ENCODE measurements at regions not wholly inside any gene's neighbourhood (a gene's known extent, or its start where the extent isn't known, plus 50 kb on each side); places are given as distances from the start of the nearest gene placed in this dataset.

DNA sequence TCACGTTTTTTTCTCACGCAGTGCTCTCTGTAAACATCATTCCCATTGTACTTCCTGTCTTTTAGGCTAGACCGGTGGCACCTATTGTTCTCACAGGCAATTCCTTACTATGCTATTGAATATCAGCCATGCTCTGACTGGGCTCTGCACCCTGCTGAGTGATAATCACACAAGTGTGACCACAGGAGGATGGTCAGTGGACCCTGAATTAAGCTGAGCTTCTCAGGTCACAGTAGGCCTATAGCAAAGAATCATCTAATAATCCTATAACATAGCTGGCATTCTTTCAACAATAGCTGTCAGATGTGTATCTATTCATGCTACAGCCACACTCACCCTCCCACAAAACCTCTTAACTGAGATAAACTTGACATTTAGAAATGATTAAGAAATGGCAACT is 2399.8 kb upstream of the TENM3 start:
- Histone ChIP-seq H3K36me3 (no peaks in the 10 kb centered on the region), H3K4me1 (no peaks in the 10 kb centered on the region), H3K9me3 (no peaks in the 10 kb centered on the region), H3K4me3 (no peak overlapping the region), H3K27ac (no peak overlapping the region), H3K27me3 (no peaks in the 10 kb centered on the region)
- ATAC-seq (no peak), DNase-seq (no peak)
- intact Hi-C loops (cut with DNase I): no loop called here
- TF ChIP-seq, protein P1, sequence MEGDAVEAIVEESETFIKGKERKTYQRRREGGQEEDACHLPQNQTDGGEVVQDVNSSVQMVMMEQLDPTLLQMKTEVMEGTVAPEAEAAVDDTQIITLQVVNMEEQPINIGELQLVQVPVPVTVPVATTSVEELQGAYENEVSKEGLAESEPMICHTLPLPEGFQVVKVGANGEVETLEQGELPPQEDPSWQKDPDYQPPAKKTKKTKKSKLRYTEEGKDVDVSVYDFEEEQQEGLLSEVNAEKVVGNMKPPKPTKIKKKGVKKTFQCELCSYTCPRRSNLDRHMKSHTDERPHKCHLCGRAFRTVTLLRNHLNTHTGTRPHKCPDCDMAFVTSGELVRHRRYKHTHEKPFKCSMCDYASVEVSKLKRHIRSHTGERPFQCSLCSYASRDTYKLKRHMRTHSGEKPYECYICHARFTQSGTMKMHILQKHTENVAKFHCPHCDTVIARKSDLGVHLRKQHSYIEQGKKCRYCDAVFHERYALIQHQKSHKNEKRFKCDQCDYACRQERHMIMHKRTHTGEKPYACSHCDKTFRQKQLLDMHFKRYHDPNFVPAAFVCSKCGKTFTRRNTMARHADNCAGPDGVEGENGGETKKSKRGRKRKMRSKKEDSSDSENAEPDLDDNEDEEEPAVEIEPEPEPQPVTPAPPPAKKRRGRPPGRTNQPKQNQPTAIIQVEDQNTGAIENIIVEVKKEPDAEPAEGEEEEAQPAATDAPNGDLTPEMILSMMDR (IDR thresholded peaks at IDR 0.05): no peak

DNA sequence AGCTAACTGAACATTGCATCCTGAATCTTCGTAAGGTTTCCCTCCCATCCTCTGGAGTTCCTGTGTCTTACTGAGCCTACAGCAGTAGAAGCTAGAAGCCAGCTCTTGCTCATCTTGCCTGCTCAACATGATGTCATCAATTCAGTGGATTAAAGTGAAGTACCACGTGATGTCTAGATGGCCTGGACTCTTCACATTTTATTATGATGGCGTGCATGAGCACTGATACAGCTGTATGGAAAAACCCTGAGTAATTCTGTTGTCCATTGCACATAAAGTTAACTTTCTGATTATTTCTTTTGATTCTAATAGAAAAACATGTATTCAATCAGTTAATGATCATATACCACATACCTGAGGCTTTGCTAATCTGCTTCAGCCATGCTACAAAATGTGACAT is 2387.7 kb upstream of the TENM3 start:
- Histone ChIP-seq H3K27ac (no peak overlapping the region), H3K9me3 (no peaks in the 10 kb centered on the region), H3K4me1 (no peaks in the 10 kb centered on the region), H3K4me3 (no peak overlapping the region), H3K36me3 (no peaks in the 10 kb centered on the region), H3K27me3 (no peaks in the 10 kb centered on the region)
- intact Hi-C loops (cut with DNase I): no loop called here
- DNase-seq: no peak
- ATAC-seq: no peak
- TF ChIP-seq, protein P1 (IDR thresholded peaks at IDR 0.05): no peak

DNA sequence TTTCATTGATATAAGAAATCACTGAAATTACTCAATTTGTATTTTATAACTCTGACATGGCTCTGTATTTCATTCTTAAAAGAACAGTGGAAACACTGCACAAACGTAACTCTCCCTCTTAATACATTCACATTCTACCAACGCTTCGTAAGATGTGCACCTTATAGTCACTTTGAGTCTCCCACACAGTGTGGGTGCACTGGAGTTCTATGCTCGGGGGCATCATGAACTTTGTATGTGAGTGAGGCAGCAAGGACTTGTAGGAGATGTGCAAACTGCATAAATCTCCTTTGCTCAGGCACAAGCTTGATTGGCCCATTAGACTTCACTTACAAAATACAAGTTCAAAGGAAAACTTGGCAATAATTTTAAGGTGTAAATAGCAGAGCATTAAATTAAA is 2385.0 kb upstream of the TENM3 start:
- intact Hi-C loops (cut with DNase I): no loop called here
- Histone ChIP-seq H3K27ac (no peak overlapping the region), H3K9me3 (no peaks in the 10 kb centered on the region), H3K36me3 (no peaks in the 10 kb centered on the region), H3K4me1 (no peaks in the 10 kb centered on the region), H3K27me3 (no peaks in the 10 kb centered on the region), H3K4me3 (no peak overlapping the region)
- ATAC-seq (no peak), DNase-seq (no peak)
- TF ChIP-seq, protein P1 (IDR thresholded peaks at IDR 0.05): no peak

DNA sequence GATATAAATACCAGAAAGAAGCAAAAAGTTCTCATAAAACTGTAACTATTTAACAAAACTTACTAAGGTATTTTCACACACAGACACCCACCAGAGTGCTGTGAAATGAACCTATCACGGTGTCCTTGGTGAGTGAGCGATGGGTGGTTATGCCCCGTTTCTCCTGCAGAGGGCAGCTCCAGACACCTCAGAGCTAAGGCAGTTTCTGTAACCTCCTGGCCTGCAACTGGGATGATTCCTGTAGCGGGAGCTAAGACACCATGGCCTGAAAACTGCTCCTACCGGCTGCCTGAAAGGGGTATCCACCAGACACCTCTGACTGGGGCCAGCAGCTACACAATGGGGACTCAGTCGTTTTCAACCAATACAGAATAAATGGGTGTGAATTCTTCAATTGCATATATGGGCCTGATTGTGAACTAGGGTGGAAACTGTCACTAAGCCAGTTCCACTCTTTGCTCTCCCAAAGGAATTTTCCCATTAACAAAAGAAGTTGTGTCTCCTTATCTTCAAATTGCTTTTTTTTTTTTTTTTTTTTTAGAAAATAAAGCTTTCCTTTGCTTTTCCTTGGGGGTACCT is 2375.8 kb upstream of the TENM3 start:
- ATAC-seq (peak; percentile 86), DNase-seq (no peak)
- no peaks in the 10 kb centered on the region for H3K36me3 ChIP-seq

DNA sequence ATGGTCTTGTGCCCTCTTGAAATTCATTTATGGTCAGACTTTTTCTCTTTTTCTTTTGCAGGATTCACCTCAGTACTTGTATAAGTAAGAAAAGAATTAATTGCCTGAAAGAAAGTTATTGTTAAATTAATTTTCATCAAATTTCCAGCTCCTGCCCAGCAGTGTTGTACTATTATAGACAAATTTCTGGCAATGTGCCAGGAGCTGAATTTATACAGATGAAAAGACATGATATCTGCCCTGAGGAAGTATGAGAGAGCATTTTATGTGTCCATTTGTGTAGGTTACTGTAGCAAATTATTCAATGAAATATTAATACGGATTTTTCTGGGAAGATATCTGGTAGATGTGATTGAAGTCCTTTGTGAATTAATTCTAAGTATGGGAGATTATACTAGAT is 2371.5 kb upstream of the TENM3 start:
- intact Hi-C loops (cut with DNase I): no loop called here
- H3K4me1 ChIP-seq: no peaks in the 10 kb centered on the region
- H3K4me3 ChIP-seq: no peak overlapping the region
- H3K27ac ChIP-seq: no peak overlapping the region
- H3K27me3 ChIP-seq: no peaks in the 10 kb centered on the region
- TF ChIP-seq, protein P1 (IDR thresholded peaks at IDR 0.05): no peak
- ATAC-seq (no peak), DNase-seq (no peak)
- H3K36me3 ChIP-seq: no peaks in the 10 kb centered on the region
- no peaks in the 10 kb centered on the region for H3K9me3 ChIP-seq

More for the DNA sequence above, 2375.8 kb upstream of the TENM3 start:
- TF ChIP-seq, protein P1 (IDR thresholded peaks at IDR 0.05): peak; percentile 60
- Histone ChIP-seq H3K27me3 (no peaks in the 10 kb centered on the region), H3K4me3 (no peak overlapping the region), H3K27ac (no peak overlapping the region), H3K4me1 (no peaks in the 10 kb centered on the region), H3K9me3 (no peaks in the 10 kb centered on the region)
- intact Hi-C loops (cut with DNase I): no loop called here

DNA sequence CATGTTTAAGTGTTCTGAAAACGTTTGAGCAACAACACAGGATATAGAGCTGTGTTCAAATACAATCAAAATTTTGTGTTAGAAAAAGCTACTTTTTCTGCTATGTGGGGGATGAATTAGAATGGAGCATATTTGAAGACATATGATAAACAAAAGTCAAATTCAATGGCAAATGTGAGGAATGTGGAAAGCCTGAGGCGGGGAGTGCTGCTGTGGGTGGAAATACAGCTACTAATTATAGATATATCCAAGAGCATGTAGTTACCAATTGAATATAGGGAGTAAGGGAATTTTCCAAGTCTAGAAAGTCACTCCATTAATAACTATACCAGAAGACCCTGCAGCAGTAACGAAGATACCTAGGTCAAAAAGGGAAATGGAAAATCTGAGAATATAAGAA is 2370.4 kb upstream of the TENM3 start:
- TF ChIP-seq, protein P1 (IDR thresholded peaks at IDR 0.05): no peak
- ATAC-seq: no peak
- H3K4me1 ChIP-seq: no peaks in the 10 kb centered on the region
- H3K27me3 ChIP-seq: no peaks in the 10 kb centered on the region
- DNase-seq: no peak
- H3K4me3 ChIP-seq: no peak overlapping the region
- no peak overlapping the region for H3K27ac ChIP-seq
- intact Hi-C loops (cut with DNase I): no loop called here
- no peaks in the 10 kb centered on the region for H3K9me3 ChIP-seq
- H3K36me3 ChIP-seq: no peaks in the 10 kb centered on the region
